ENCODE measurements at regions not wholly inside any gene's neighbourhood (a gene's known extent, or its start where the extent isn't known, plus 50 kb on each side); places are given as distances from the start of the nearest gene placed in this dataset.
A peak's percentile ranks its signal among the peaks of the same experiment; 100 is the strongest.
"Not testable (repeated sequence)": the region's sequence is repeated elsewhere in the genome, so short reads cannot be mapped to it uniquely, and the experiment has no call there.

- intact Hi-C loops (cut with DNase I): loop anchor here (5.0 kb wide), 1 partner anchor 40 kb away; no protein-coding TSS in a partner anchor
- DNase-seq: no peak
These were observed 68.8 kb upstream of the ABLIM1 start for GRCh38 chr10:114726820-114727271.

GRCh38 chr10:114728325-114728724 is 70.2 kb upstream of the ABLIM1 start:
- DNase-seq (no peak), ATAC-seq (ENCODE audit: poor library complexity) (no peak)
- intact Hi-C loops (cut with DNase I): loop anchor here (5.0 kb wide), 1 partner anchor 39 kb away; no protein-coding TSS in a partner anchor

More at GRCh38 chr10:114726820-114727271, 68.8 kb upstream of the ABLIM1 start:
- no peak for ATAC-seq (ENCODE audit: poor library complexity)

GRCh38 chr10:114729103-114729659 is 71.1 kb upstream of the ABLIM1 start:
- no peak for ATAC-seq (ENCODE audit: poor library complexity)
- intact Hi-C loops (cut with DNase I): loop anchor here (5.0 kb wide), 1 partner anchor 38 kb away; no protein-coding TSS in a partner anchor

DNA sequence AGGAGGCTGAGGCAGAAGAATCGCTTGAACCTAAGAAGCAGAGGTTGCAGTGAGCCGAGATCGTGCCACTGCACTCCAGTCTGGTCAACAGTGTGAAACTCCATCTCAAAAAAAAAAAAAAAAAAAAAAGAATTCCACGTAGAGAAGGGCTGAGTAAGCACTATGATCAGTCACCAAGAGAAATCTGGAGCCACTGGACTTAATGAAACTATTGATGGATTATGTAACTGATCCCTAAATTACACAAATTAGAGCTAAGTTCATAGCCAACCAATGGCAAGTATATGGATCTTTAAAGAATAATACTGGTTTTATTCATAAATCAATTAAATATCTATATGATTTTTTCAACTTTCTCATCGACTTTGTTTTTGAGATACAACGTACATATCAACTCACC is 72.2 kb upstream of the ABLIM1 start:
- intact Hi-C loops (cut with DNase I): no loop called here
- DNase-seq (no peak), ATAC-seq (ENCODE audit: poor library complexity) (no peak)

More at GRCh38 chr10:114729103-114729659, 71.1 kb upstream of the ABLIM1 start:
- no peak for DNase-seq

DNA sequence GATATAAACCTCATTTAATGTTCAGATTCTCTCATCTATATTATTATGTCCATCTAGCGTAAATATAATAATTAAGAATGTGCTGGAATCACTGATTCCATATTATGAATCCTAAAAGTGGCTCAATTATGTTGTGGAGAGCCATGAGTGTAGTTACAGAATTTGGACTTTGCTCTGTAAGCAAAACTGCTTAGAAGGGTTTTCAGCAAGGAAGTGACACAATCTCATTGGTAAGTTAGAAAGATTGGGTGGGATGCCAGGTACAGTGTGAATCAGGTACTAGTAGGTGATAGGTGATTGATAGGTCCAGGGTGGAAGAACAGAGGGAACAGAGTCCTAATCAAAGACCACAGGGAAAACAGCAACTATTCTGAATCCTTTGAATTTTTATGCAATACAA is 74.9 kb upstream of the ABLIM1 start:
- intact Hi-C loops (cut with DNase I): no loop called here
- ATAC-seq (ENCODE audit: poor library complexity) (no peak), DNase-seq (no peak)

DNA sequence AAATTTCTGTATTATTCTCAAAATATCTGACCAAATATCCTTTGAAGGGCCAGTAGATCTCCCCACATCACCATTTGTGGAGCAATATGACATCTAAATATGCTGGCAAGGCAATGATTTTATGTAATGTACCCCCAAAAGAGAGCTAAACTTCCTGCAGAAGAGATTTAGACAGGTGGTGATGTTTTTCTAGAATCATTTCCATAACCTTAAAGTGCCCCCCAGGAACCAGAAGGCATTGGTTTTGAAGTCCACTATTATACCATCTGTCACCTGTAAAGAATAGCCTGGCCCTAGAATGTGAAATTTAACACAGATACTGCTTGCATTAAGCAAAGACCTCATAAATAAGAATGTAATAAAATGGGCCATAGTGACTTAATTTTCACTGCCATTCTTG is 77.9 kb upstream of the ABLIM1 start:
- no peak for DNase-seq
- intact Hi-C loops (cut with DNase I): no loop called here
- no peak for ATAC-seq (ENCODE audit: poor library complexity)

- ATAC-seq (ENCODE audit: poor library complexity) (no peak), DNase-seq (no peak)
- intact Hi-C loops (cut with DNase I): no loop called here
These were observed 77.9 kb upstream of the FHIP2A start for GRCh38 chr10:114743521-114744231.

DNA sequence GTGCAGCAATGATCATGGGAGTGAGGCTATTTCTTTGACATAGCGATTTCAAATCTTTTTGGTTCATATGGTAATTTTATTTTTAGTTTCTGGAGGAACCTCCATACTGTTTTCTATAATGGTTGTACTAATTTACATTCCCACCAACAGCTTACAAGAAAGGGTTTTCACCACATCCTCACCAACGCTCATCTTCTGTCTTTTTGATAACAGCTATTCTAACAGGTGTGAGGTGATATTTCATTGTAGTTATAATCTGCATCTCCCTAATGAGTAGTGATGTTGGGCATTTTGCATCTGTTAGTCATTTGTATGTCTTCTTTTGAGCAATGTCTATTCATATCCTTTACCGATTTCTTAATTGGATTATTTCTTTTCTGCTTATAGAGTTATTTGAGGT is 75.0 kb upstream of the FHIP2A start:
- no peak for DNase-seq
- intact Hi-C loops (cut with DNase I): no loop called here
- no peak for ATAC-seq (ENCODE audit: poor library complexity)

- intact Hi-C loops (cut with DNase I): no loop called here
- DNase-seq (no peak), ATAC-seq (ENCODE audit: poor library complexity) (peak; percentile 61)
These were observed 73.3 kb upstream of the FHIP2A start for GRCh38 chr10:114748241-114748640.

- ATAC-seq (ENCODE audit: poor library complexity) (peak; percentile 76), DNase-seq (no peak)
- intact Hi-C loops (cut with DNase I): no loop called here
These were observed 72.6 kb upstream of the FHIP2A start for GRCh38 chr10:114749014-114749413.

- peak; percentile 26 for ATAC-seq (ENCODE audit: poor library complexity)
- intact Hi-C loops (cut with DNase I): no loop called here
- no peak for DNase-seq
These were observed 72.1 kb upstream of the FHIP2A start for GRCh38 chr10:114749510-114749909.

DNA sequence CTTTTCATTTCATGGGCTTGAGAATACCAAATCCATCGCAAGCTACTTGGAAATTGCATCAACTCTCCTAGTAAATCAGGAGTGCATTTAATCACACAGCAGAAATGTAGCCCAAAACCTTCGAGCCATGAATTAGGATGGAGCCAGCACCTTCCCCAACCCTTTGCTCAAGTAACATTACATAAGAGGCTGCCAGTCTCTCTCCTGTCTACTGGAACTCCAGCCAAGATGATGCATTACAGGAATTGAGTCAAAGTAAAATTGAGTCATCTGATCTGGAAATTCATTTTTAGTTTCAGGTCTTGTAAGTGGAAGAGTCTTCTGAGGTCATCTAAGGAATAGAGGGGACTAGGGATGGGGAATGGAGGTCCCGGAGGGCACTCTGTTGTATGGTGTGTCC is 69.7 kb upstream of the FHIP2A start:
- intact Hi-C loops (cut with DNase I): no loop called here
- no peak for ATAC-seq (ENCODE audit: poor library complexity)
- no peak for DNase-seq

GRCh38 chr10:114752570-114752969 is 69.0 kb upstream of the FHIP2A start:
- ATAC-seq (ENCODE audit: poor library complexity); intact Hi-C loops (cut with DNase I); DNase-seq: not testable (repeated sequence)

DNA sequence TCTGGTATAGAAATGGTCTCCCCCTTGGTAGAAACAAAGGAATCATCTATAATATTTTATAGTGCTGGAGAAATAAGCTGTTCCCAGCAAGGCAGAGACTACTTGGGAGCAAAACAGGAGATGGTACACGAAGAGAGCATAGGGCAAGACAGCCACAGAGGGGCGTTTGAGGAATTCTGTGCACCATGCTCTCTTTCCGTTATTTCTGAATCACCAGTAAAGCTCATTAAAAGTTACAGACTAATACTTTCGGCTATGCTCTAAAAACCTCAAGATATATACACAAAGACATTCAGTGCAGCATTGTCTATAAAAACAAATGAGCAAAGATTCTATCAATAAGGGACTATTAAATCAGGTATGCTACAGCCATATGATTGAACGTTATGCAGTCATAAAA is 68.5 kb upstream of the FHIP2A start:
- DNase-seq: no peak
- intact Hi-C loops (cut with DNase I): no loop called here
- ATAC-seq (ENCODE audit: poor library complexity): no peak

DNA sequence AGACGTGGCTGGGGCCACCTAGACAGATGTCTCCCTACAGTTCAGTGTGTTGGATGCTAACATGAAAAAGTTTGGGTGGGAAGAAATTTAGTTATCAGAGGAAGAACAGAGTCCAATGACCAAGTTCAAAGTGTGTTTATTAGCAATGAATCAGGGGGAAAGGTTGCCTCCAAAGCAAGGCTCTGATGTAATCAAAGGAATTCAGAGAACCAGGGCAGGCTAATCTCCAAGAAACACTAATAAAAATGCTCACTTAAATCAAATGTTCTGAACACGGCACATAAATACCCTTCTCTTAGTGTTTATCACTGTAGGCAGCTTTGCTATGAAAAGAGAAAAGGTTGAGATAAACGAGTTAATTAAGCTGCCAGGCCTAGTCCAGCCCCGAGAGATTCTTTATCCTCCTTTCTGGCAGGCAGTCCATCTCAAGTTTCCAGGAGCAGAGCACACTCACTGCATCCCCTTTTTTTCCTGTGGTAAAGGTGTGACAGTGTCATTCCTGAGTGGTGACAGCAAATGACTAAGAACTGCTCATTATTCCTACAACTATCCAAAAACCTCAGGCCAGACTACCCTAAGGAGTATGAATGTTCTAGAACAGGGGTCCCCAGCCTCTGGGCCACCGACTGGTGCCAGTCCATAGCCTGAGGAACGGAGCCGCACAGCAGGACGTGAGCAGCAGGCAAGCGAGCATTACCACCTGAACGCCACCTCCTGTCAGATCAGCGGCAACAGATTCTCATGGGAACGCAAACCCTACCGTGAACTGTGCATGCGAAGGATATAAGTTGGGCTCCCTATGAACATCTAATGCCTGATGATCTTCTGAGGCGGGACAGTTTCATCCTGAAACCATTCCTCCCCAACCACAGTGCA is 66.9 kb upstream of the FHIP2A start:
- peak; percentile 34 for ATAC-seq (ENCODE audit: poor library complexity)
- DNase-seq: no peak
- intact Hi-C loops (cut with DNase I): no loop called here

GRCh38 chr10:114755537-114755936 is 66.0 kb upstream of the FHIP2A start:
- intact Hi-C loops (cut with DNase I): no loop called here
- DNase-seq (no peak), ATAC-seq (ENCODE audit: poor library complexity) (peak; percentile 23)

DNA sequence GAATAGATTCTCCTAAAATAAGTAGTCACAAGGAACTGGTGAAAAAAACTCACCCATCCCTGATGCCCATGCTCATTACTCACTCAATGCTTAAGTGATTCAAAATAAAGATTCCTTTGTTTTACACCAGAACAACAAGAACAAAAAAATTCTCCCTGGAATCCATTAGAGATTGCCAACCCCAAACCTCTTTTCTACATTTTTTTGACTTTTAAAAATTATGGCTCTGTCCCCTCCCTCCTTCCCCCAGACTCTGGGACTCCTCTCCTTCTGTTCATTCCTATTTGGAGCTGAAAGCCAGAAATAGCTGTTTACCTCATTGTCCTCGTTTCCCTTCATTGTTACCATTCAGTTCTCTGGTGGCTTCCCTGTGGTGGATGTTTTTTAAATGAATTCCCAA is 63.2 kb upstream of the FHIP2A start:
- ATAC-seq (ENCODE audit: poor library complexity) (peak; percentile 51), DNase-seq (no peak)
- intact Hi-C loops (cut with DNase I): no loop called here

DNA sequence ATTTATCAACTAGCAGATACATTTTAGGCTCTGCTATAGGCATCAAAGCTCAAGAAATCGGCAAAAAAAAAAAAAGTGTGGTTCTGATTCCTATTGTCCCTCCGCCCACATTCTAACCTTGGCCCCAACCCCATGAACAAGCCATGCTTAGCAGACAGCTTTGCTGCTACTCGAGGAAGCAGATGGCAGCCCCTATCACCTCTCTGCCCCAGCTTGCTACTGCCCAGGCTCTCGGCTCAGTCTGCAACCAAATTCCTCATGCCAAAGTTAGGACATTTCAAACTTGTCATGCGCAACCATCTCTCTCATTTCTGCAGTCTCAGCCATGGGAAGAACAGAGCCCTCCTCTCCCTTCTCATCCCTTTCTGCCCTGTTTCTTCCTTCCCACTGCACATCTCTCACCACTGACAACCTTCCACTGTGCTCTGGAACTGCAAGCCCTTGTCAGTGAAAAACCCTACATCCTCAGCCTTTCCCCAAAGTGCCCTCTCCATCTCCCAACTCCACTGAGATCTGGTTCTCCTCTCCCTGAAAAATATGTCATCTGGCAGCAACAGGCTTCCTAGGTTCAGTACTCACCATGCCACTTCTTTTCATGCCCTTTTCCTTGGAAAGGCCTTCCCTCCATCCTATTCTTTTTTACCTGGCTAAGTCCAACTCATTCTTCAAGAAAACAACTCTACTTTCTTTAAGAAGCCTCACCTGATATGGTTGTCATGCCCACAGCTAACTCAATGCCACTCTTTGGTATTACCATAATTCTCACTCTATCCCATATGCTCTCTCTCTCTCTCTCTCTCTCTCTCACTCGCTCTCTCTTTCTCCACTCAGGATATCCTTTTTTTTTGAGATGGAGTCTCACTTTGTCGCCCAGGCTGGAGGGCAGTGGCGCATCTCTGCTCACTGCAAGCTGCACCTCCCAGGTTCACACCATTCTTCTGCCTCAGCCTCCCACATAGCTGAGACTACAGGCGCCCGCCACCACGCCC is 60.1 kb upstream of the FHIP2A start:
- intact Hi-C loops (cut with DNase I): no loop called here
- ATAC-seq (ENCODE audit: poor library complexity) (peak; percentile 34), DNase-seq (no peak)

Measured in Right ventricle myocardium superior (tissue), 1 donor.